Gastroesophageal sphincter (tissue), 4 donors: ENCODE measurements at regions not wholly inside any gene's neighbourhood (a gene's known extent, or its start where the extent isn't known, plus 50 kb on each side); places are given as distances from the start of the nearest gene placed in this dataset.
A peak's percentile ranks its signal among the peaks of the same experiment; 100 is the strongest.

Experiments
- ATAC-seq: fragments of 150-250 bp; one replicate; pipeline ENCODE4 v1.9.1; 2016; ENCODE audit warnings: mild to moderate bottlenecking, moderate library complexity
- H3K27ac ChIP-seq, 4 donors: fragments of 200-600 bp; sonication (generic) in 3 of 4; 1 replicate in 3 of 4; 2 replicates in 1 of 4; pipeline ENCODE4 v1.5.1; 2016 to 2019
- H3K27me3 ChIP-seq: fragments of 200-600 bp; sonication (generic); one replicate; pipeline ENCODE4 v1.5.1; 2019
- H3K36me3 ChIP-seq, 2 donors: fragments of 200-600 bp; sonication (generic); one replicate each; pipeline ENCODE4 v1.5.1; 2019; ENCODE audit warnings: control low read depth in 1 of 2
- H3K4me1 ChIP-seq, 3 donors: fragments of 200-600 bp; sonication (generic); 1 replicate in 2 of 3; 2 replicates in 1 of 3; pipeline ENCODE4 v1.5.1; 2016 to 2019; ENCODE audit warnings: control low read depth in 2 of 3
- H3K4me3 ChIP-seq, 2 donors: fragments of 200-600 bp; sonication (generic); one replicate each; pipeline ENCODE4 v1.5.1; 2019; ENCODE audit warnings: mild to moderate bottlenecking in 1 of 2, moderate library complexity in 1 of 2
- H3K9me3 ChIP-seq, 3 donors: fragments of 200-600 bp; sonication (generic); one replicate each; pipeline ENCODE4 v1.5.1; 2017 to 2019; ENCODE audit warnings: control low read depth in 2 of 3
- EP300 ChIP-seq: sonication (generic); formaldehyde crosslinking; IDR thresholded peaks from one replicate; pipeline ENCODE4 v1.6.1; 2017; ENCODE audit warnings: antibody characterized with exemption, mild to moderate bottlenecking
- POLR2A ChIP-seq, 2 donors: fragments of 450-650 bp; IDR thresholded peaks; one replicate each; pipeline ENCODE4 v1.6.1; 2017; ENCODE audit warnings: antibody characterized with exemption in 2 of 2, mild to moderate bottlenecking in 2 of 2, moderate library complexity in 1 of 2
- POLR2AphosphoS5 ChIP-seq: sonication (generic); formaldehyde crosslinking; IDR thresholded peaks from one replicate; pipeline ENCODE4 v1.6.1; 2017; ENCODE audit warnings: antibody characterized with exemption
- WGBS, 2 donors: methylation state at CpG; one replicate each; pipeline ENCODE4 v1.1.5; 2018; ENCODE audit warnings: low coverage in 1 of 2; 5-methylcytosine and 5-hydroxymethylcytosine counted together
- TF ChIP-seq, protein P1 (sequence below), 4 experiments: fragments of 200-600 bp in 2 of 4; fragments of 450-650 bp in 2 of 4; sonication (generic) in 1 of 4; IDR thresholded peaks; one replicate each; pipeline ENCODE4 v1.5.1; 2017 to 2019; ENCODE audit warnings: antibody characterized with exemption in 4 of 4, mild to moderate bottlenecking in 2 of 4, moderate library complexity in 2 of 4

DNA sequence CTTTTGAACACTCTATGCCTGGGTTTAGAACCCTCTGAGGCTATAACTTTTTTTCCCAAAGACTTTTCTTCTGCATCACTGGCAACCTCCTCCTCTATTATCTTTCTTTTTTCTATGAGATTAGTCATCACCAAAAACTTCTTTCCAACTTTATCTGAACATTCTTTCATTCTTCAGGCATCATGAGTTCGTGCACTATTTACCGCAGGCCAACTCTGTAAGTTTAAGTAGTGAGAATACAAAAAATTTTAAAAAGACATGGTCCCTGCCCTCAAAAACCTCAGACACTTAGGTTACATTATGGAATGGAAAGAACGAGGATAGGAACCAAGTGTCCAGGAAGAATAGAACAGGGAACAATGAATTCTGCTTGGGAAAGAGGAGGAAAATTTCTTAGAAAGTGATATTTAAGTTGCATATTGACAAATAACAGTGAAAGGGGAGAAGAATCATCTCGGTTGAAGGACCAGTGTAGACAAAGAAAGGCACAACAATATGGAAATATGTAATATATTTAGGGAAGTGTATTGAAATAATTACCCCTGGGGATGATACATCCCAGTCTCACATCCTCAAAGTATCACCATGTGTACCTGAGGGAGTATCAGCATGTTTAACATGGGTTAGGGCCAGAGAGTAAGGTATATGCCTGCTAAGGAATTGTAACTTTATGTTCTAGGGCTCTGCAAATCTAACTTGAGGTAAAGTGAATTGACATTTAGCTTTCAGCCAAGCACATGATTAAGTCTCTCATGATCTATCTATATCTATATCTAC is 196.5 kb upstream of the NREP start:
- no peaks in the 10 kb centered on the region for H3K27me3 ChIP-seq
- no peaks in the 10 kb centered on the region for H3K36me3 ChIP-seq
- 67% methylated on average over 3 of the region's 4 CpGs for WGBS, 2 donors
- no peaks in the 10 kb centered on the region for H3K9me3 ChIP-seq
- H3K4me3 ChIP-seq, result no peak overlapping the region
- no peaks in the 10 kb centered on the region for H3K4me1 ChIP-seq
- no peak for TF ChIP-seq POLR2AphosphoS5
- TF ChIP-seq POLR2A (IDR thresholded peaks at IDR 0.05), result no peak
- TF ChIP-seq, protein P1, sequence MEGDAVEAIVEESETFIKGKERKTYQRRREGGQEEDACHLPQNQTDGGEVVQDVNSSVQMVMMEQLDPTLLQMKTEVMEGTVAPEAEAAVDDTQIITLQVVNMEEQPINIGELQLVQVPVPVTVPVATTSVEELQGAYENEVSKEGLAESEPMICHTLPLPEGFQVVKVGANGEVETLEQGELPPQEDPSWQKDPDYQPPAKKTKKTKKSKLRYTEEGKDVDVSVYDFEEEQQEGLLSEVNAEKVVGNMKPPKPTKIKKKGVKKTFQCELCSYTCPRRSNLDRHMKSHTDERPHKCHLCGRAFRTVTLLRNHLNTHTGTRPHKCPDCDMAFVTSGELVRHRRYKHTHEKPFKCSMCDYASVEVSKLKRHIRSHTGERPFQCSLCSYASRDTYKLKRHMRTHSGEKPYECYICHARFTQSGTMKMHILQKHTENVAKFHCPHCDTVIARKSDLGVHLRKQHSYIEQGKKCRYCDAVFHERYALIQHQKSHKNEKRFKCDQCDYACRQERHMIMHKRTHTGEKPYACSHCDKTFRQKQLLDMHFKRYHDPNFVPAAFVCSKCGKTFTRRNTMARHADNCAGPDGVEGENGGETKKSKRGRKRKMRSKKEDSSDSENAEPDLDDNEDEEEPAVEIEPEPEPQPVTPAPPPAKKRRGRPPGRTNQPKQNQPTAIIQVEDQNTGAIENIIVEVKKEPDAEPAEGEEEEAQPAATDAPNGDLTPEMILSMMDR (IDR thresholded peaks at IDR 0.05), result no peak
- TF ChIP-seq EP300, result no peak
- ATAC-seq, result no peak
- no peak overlapping the region for H3K27ac ChIP-seq

DNA sequence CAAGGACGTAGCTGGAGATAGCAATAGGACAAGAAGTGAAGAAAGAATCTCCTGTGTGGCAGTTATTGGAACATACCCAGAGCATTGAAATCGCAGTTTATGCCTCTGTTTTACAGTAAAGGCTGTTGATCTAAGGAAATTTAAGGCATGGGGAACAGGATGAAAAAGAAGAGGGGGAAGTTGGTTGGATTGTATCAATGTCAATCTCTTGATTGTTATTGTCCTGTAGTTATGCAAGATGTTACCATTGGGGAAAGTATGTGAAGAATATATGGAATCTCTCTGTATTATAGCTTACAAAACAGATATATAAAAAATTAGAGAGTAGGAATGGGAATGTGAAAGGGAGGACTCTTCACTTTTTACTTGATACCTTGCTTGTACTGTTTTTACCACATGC is 195.6 kb upstream of the NREP start:
- Histone ChIP-seq H3K4me3 (no peak overlapping the region), H3K4me1 (no peaks in the 10 kb centered on the region), H3K27ac (no peak overlapping the region), H3K27me3 (no peaks in the 10 kb centered on the region), H3K9me3 (no peaks in the 10 kb centered on the region), H3K36me3 (no peaks in the 10 kb centered on the region)
- no peak for TF ChIP-seq POLR2A (IDR thresholded peaks at IDR 0.05)
- ATAC-seq, result no peak
- WGBS, 2 donors, result 85 to 89% methylated on average over 2 of the region's 2 CpGs

DNA sequence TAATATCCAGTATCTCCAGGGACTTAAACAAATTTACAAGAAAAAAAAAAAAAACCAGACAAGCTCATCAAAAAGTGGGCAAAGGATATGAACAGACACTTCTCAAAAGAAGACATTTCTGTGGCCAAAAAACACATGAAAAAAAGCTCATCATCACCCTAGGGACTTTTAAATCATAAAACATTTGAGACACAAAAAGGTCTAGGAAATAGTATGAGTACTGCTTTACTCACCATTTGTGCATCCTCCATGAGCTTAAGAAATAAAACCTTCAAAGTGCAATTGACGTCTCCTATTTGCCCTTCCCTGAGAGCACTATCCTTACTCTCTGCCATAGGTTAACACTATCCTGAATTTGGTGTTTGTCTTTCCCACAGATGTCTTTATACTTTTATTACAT is 193.7 kb upstream of the NREP start:
- Histone ChIP-seq H3K4me1 (no peaks in the 10 kb centered on the region), H3K4me3 (no peak overlapping the region), H3K27me3 (no peaks in the 10 kb centered on the region), H3K36me3 (no peaks in the 10 kb centered on the region), H3K9me3 (no peaks in the 10 kb centered on the region), H3K27ac (no peak overlapping the region)
- TF ChIP-seq EP300 (no peak), POLR2AphosphoS5 (no peak), POLR2A (IDR thresholded peaks at IDR 0.05) (no peak)
- TF ChIP-seq, protein P1 (IDR thresholded peaks at IDR 0.05), result no peak
- 64 to 67% methylated on average over 1 of the region's 1 CpG for WGBS, 2 donors
- no peak for ATAC-seq

DNA sequence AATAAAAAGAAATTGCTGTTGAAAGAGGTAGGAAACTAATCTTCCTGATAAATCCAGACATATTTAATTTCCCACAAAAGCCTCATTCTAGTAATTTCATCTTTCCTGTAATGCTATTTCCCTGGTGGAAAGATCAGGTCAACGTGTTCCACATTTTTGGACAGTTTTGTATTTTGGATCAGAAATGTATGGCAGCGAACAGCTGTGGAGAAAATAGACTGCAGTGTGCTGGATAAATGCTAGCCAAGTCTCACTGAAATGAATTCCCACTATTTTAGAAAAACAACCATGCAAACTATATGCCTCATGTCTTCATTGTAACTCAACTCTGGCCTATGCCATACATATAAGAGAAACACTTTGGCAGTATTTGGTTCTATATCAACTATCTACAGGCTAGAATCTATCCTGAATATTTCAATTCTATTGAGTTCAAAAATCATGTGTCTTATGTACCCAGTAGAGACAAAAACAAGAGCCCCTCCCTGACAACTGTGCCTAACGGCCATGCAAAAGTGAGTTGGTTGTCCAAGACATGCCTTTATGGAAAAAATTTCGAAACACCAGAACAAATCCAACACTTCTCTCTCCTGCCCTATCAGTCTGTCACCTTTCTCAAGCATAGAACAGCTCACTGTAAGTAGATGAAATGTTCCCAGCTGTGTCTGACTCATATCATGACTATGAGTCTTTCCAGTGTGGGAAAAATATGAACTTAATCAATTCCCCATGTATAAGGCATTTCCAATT is 191.3 kb upstream of the NREP start:
- H3K27me3 ChIP-seq, result no peaks in the 10 kb centered on the region
- peak; percentile 70 for ATAC-seq
- H3K9me3 ChIP-seq, result no peaks in the 10 kb centered on the region
- TF ChIP-seq POLR2AphosphoS5, result peak; percentile 30
- no peak for TF ChIP-seq EP300
- H3K4me3 ChIP-seq, result no peak overlapping the region
- no peaks in the 10 kb centered on the region for H3K36me3 ChIP-seq
- no peak overlapping the region for H3K27ac ChIP-seq
- H3K4me1 ChIP-seq, result no peaks in the 10 kb centered on the region
- 53 to 63% methylated on average over 4 of the region's 4 CpGs for WGBS, 2 donors

DNA sequence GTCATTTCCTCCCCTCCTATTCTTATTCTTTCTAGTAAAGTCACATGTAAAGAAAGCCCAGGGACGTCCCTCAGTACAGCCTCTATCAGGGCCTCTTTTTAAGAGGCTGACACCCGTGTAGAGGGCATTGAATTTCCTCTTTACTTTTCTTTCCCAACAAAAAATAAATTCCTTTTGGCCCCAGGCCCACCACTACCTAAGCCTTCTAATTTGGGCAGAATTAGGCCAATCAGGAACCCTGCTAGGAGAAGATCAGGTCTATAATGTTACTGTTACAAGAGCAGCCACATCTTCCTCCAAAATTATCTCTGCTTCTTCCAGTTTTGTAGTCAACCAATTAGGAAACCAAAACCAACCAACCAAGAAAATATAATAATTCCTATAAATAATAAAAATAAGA is 189.6 kb upstream of the NREP start:
- H3K27me3 ChIP-seq, result no peaks in the 10 kb centered on the region
- H3K27ac ChIP-seq, result no peak overlapping the region
- no peak for TF ChIP-seq EP300
- TF ChIP-seq, protein P1 (IDR thresholded peaks at IDR 0.05), result no peak
- TF ChIP-seq POLR2AphosphoS5, result no peak
- TF ChIP-seq POLR2A (IDR thresholded peaks at IDR 0.05), result no peak
- ATAC-seq, result no peak
- no peak overlapping the region for H3K4me3 ChIP-seq
- H3K9me3 ChIP-seq, result no peaks in the 10 kb centered on the region
- WGBS, 2 donors, result 68 to 86% methylated on average over 2 of the region's 2 CpGs
- no peaks in the 10 kb centered on the region for H3K36me3 ChIP-seq
- no peaks in the 10 kb centered on the region for H3K4me1 ChIP-seq

DNA sequence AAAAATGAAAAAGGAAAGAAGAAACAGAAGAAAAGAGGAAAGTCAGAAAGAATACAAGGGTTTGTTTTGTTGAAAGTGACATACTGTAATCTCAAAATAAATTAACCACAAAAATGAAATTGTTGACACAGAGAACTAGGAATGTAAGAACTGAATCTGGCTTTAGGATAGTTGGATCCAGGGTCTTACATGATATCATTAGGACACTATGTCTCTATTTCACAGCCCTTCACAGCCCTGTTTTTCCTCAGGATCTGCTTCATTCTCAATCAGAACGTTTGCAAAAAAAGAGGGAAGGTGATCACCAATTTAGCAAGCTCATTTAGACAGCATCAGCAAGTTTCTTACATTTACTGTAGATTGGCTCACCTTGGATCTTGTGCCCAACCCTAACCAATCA is 188.5 kb upstream of the NREP start:
- Histone ChIP-seq H3K27ac (no peak overlapping the region), H3K4me1 (no peaks in the 10 kb centered on the region), H3K9me3 (no peaks in the 10 kb centered on the region), H3K27me3 (no peaks in the 10 kb centered on the region), H3K36me3 (no peaks in the 10 kb centered on the region), H3K4me3 (no peak overlapping the region)
- no peak for ATAC-seq
- TF ChIP-seq POLR2AphosphoS5, result no peak
- WGBS, 2 donors, result 40 to 78% methylated on average over 1 of the region's 1 CpG
